RWPE2 (cell line): ENCODE measurements at regions not wholly inside any gene's neighbourhood (a gene's known extent, or its start where the extent isn't known, plus 50 kb on each side); places are given as distances from the start of the nearest gene placed in this dataset.

Experiments
- ATAC-seq: fragments of 200-7000 bp; cut with Tn5 transposase; 3 replicates; pipeline ENCODE4 v1.9.1; 2021; ENCODE audit warnings: low read depth
- DNase-seq: peaks from one replicate; pipeline ENCODE4 v3.0.0-alpha.2; 2020; ENCODE audit warnings: low spot score
- H3K27ac ChIP-seq: fragments of 450-650 bp; 2 replicates; pipeline ENCODE4 v1.5.1; 2017; ENCODE audit warnings: mild to moderate bottlenecking; ENCODE audit not compliant: poor library complexity, severe bottlenecking
- H3K27me3 ChIP-seq: fragments of 250-450 bp; sonication (Bioruptor Pico); 2 replicates; pipeline ENCODE4 v1.5.1; 2021; ENCODE audit warnings: mild to moderate bottlenecking, moderate library complexity; ENCODE audit not compliant: insufficient read depth, poor library complexity, severe bottlenecking
- H3K36me3 ChIP-seq: fragments of 250-450 bp; sonication (Bioruptor Pico); 2 replicates; pipeline ENCODE4 v1.5.1; 2020; ENCODE audit warnings: low read depth, mild to moderate bottlenecking, moderate library complexity
- H3K4me1 ChIP-seq: fragments of 250-450 bp; sonication (Bioruptor Pico); 2 replicates; pipeline ENCODE4 v1.5.1; 2021; ENCODE audit warnings: mild to moderate bottlenecking, moderate library complexity; ENCODE audit not compliant: insufficient read depth, poor library complexity, severe bottlenecking
- H3K4me3 ChIP-seq: fragments of 250-450 bp; sonication (Bioruptor Pico); 2 replicates; pipeline ENCODE4 v1.5.1; 2021; ENCODE audit warnings: mild to moderate bottlenecking, moderate library complexity; ENCODE audit not compliant: severe bottlenecking
- H3K9me3 ChIP-seq: fragments of 250-450 bp; sonication (Bioruptor Pico); 2 replicates; pipeline ENCODE4 v1.5.1; 2021; ENCODE audit warnings: mild to moderate bottlenecking, moderate library complexity; ENCODE audit not compliant: severe bottlenecking
- TF ChIP-seq, protein P1 (sequence below): fragments of 450-650 bp; IDR thresholded peaks from one replicate; pipeline ENCODE4 v1.5.1; 2017; ENCODE audit warnings: mild to moderate bottlenecking, moderate library complexity; ENCODE audit not compliant: poor library complexity, severe bottlenecking

GRCh38 chr4:186348433-186348832 lies 82.4 kb downstream of the F11 start:
- no peaks in the 10 kb centered on the region for H3K36me3 ChIP-seq
- DNase-seq: no peak
- H3K9me3 ChIP-seq: no peaks in the 10 kb centered on the region
- TF ChIP-seq, protein P1, sequence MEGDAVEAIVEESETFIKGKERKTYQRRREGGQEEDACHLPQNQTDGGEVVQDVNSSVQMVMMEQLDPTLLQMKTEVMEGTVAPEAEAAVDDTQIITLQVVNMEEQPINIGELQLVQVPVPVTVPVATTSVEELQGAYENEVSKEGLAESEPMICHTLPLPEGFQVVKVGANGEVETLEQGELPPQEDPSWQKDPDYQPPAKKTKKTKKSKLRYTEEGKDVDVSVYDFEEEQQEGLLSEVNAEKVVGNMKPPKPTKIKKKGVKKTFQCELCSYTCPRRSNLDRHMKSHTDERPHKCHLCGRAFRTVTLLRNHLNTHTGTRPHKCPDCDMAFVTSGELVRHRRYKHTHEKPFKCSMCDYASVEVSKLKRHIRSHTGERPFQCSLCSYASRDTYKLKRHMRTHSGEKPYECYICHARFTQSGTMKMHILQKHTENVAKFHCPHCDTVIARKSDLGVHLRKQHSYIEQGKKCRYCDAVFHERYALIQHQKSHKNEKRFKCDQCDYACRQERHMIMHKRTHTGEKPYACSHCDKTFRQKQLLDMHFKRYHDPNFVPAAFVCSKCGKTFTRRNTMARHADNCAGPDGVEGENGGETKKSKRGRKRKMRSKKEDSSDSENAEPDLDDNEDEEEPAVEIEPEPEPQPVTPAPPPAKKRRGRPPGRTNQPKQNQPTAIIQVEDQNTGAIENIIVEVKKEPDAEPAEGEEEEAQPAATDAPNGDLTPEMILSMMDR: no peak
- H3K4me3 ChIP-seq: no peak overlapping the region
- no peak for ATAC-seq
- H3K4me1 ChIP-seq: no peaks in the 10 kb centered on the region
- H3K27ac ChIP-seq: no peak overlapping the region
- no peaks in the 10 kb centered on the region for H3K27me3 ChIP-seq

DNA sequence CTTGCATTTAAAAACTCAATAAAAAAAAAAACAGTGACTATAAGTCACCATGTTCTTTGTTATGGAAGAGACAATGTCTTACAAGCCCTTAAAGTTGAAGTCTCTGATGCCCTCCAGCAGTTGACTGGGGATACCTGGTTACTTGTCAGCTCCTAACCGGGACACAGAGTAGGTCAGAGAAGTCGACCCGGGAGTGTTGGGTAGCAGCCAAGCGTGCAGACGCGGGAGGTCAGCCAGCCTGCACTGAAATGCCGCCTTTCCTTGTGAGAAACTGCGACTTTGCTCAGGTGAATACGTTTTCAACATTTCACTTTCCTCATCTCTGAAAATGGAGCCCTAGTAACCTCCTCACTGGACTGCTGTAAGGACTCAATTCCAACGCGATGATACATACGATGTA lies 81.8 kb downstream of the F11 start:
- Histone ChIP-seq H3K9me3 (no peaks in the 10 kb centered on the region), H3K27ac (no peak overlapping the region), H3K4me3 (no peak overlapping the region), H3K27me3 (no peaks in the 10 kb centered on the region), H3K36me3 (no peaks in the 10 kb centered on the region), H3K4me1 (no peaks in the 10 kb centered on the region)
- ATAC-seq (no peak), DNase-seq (no peak)
- TF ChIP-seq, protein P1: no peak

DNA sequence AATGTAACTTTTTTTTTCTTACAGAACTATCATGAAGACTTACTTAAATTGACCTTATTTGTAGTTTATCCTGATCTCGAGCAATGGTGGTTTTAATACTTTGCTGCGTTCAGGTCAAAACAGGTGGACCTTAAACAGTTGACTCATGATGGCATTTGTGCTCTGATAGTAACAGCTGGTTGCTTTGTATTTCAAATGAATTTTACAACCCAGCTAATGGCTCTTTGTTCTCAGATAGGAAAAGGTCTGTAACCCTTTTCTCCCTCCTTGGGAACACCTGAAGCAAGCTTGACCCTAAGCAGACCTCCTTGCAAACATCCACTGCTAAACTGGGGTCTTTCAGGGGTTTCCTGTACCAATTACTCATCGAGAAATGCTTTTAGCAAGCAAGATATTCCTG lies 79.2 kb downstream of the F11 start:
- H3K4me3 ChIP-seq: no peak overlapping the region
- no peaks in the 10 kb centered on the region for H3K27me3 ChIP-seq
- no peaks in the 10 kb centered on the region for H3K9me3 ChIP-seq
- TF ChIP-seq, protein P1: no peak
- DNase-seq (no peak), ATAC-seq (no peak)
- no peak overlapping the region for H3K27ac ChIP-seq
- H3K4me1 ChIP-seq: no peaks in the 10 kb centered on the region
- H3K36me3 ChIP-seq: no peaks in the 10 kb centered on the region

GRCh38 chr4:186342582-186342981 lies 76.6 kb downstream of the F11 start:
- Histone ChIP-seq H3K9me3 (no peaks in the 10 kb centered on the region), H3K36me3 (no peaks in the 10 kb centered on the region), H3K4me3 (no peak overlapping the region), H3K27ac (no peak overlapping the region), H3K27me3 (no peaks in the 10 kb centered on the region), H3K4me1 (no peaks in the 10 kb centered on the region)
- TF ChIP-seq, protein P1: no peak
- no peak for DNase-seq
- peak; percentile 84 for ATAC-seq

- ATAC-seq (no peak), DNase-seq (no peak)
- H3K36me3 ChIP-seq: no peaks in the 10 kb centered on the region
- H3K4me3 ChIP-seq: no peak overlapping the region
- H3K27me3 ChIP-seq: no peaks in the 10 kb centered on the region
- H3K9me3 ChIP-seq: no peaks in the 10 kb centered on the region
- TF ChIP-seq, protein P1: no peak
- H3K4me1 ChIP-seq: no peaks in the 10 kb centered on the region
- H3K27ac ChIP-seq: no peak overlapping the region
Observed at GRCh38 chr4:186341655-186342054, 75.7 kb downstream of the F11 start.
